Mesenchymal stem cell (in vitro differentiated cells and primary cell): ENCODE measurements at regions not wholly inside any gene's neighbourhood (a gene's known extent, or its start where the extent isn't known, plus 50 kb on each side); places are given as distances from the start of the nearest gene placed in this dataset.

Source experiments
- DNase-seq: peaks from one replicate; pipeline ENCODE4 v3.0.0-alpha.2; 2013
- H2AFZ ChIP-seq: one replicate; pipeline ENCODE4 v1.6.1; 2013; ENCODE audit warnings: low read depth, mild to moderate bottlenecking, control low read depth, inconsistent platforms, low read length, moderate library complexity
- H2AK5ac ChIP-seq: 2 replicates; pipeline ENCODE4 v1.6.1; 2013; ENCODE audit warnings: low read length, moderate library complexity, mild to moderate bottlenecking, inconsistent platforms; ENCODE audit not compliant: severe bottlenecking
- H2BK120ac ChIP-seq: one replicate; pipeline ENCODE4 v1.6.1; 2013; ENCODE audit warnings: low read depth, mild to moderate bottlenecking, inconsistent platforms, low read length, moderate library complexity
- H2BK12ac ChIP-seq, 2 experiments: one replicate each; pipeline ENCODE4 v1.6.1; 2013; ENCODE audit warnings: inconsistent platforms in 2 of 2, low read length in 2 of 2, mild to moderate bottlenecking in 2 of 2, moderate library complexity in 2 of 2, control low read depth in 1 of 2
- H2BK15ac ChIP-seq: one replicate; pipeline ENCODE4 v1.6.1; 2013; ENCODE audit warnings: mild to moderate bottlenecking, low read depth, inconsistent platforms; ENCODE audit not compliant: poor library complexity, severe bottlenecking
- H2BK5ac ChIP-seq: 2 replicates; pipeline ENCODE4 v1.6.1; 2013; ENCODE audit warnings: low read depth, mild to moderate bottlenecking, low read length, control low read depth, inconsistent platforms; ENCODE audit not compliant: poor library complexity, severe bottlenecking
- H3K14ac ChIP-seq, 2 experiments: one replicate each; pipeline ENCODE4 v1.6.1; 2013; ENCODE audit warnings: inconsistent platforms in 2 of 2, low read length in 2 of 2, control low read depth in 1 of 2, mild to moderate bottlenecking in 1 of 2, moderate library complexity in 1 of 2
- H3K18ac ChIP-seq, 2 experiments: one replicate each; pipeline ENCODE4 v1.6.1; 2013; ENCODE audit warnings: inconsistent platforms in 2 of 2, low read length in 2 of 2, control low read depth in 1 of 2, low read depth in 1 of 2, mild to moderate bottlenecking in 1 of 2
- H3K23ac ChIP-seq, 2 experiments: one replicate each; pipeline ENCODE4 v1.6.1; 2013; ENCODE audit warnings: inconsistent platforms in 2 of 2, low read length in 2 of 2, mild to moderate bottlenecking in 2 of 2, moderate library complexity in 2 of 2, control low read depth in 1 of 2
- H3K27ac ChIP-seq: 2 replicates; pipeline ENCODE4 v1.5.1; 2013; ENCODE audit warnings: mild to moderate bottlenecking, moderate library complexity, low read length, control low read depth, inconsistent platforms; ENCODE audit not compliant: poor library complexity, severe bottlenecking
- H3K27me3 ChIP-seq, 2 experiments: 2 replicates each; pipeline versions ENCODE4 v1.6.1 to v1.7.0; 2013; ENCODE audit warnings: low read length in 2 of 2, mild to moderate bottlenecking in 2 of 2, moderate library complexity in 2 of 2, control low read depth in 1 of 2, inconsistent platforms in 1 of 2; ENCODE audit not compliant: control insufficient read depth in 1 of 2, insufficient read depth in 1 of 2
- H3K36me3 ChIP-seq, 2 experiments: 2 replicates each; pipeline versions ENCODE4 v1.6.1 to v1.7.0; 2013; ENCODE audit warnings: low read length in 2 of 2, control low read depth in 1 of 2, inconsistent platforms in 1 of 2, low read depth in 1 of 2, mild to moderate bottlenecking in 1 of 2; ENCODE audit not compliant: insufficient read depth in 2 of 2, control insufficient read depth in 1 of 2
- H3K4ac ChIP-seq, 2 experiments: one replicate each; pipeline ENCODE4 v1.6.1; 2013; ENCODE audit warnings: inconsistent platforms in 2 of 2, low read length in 2 of 2, mild to moderate bottlenecking in 2 of 2, moderate library complexity in 2 of 2, control low read depth in 1 of 2, low read depth in 1 of 2
- H3K4me1 ChIP-seq: 2 replicates; pipeline ENCODE4 v1.6.1; 2013; ENCODE audit warnings: low read depth, low read length, control low read depth; ENCODE audit not compliant: control insufficient read depth, insufficient read depth
- H3K4me2 ChIP-seq: 2 replicates; pipeline ENCODE4 v1.6.1; 2013; ENCODE audit warnings: low read length, mild to moderate bottlenecking, inconsistent platforms; ENCODE audit not compliant: poor library complexity, severe bottlenecking
- H3K4me3 ChIP-seq, 2 experiments: 2 replicates each; pipeline versions ENCODE4 v1.5.1 to v1.7.0; 2013; ENCODE audit warnings: low read length in 2 of 2, mild to moderate bottlenecking in 2 of 2, control low read depth in 1 of 2, low read depth in 1 of 2; ENCODE audit not compliant: insufficient read depth in 1 of 2
- H3K79me1 ChIP-seq: replicated peaks from 2 replicates; pipeline ENCODE4 v1.6.1; 2013; ENCODE audit warnings: mild to moderate bottlenecking, control low read depth, low read length, inconsistent platforms; ENCODE audit not compliant: poor library complexity, severe bottlenecking
- H3K9ac ChIP-seq: 2 replicates; pipeline ENCODE4 v1.7.0; 2013; ENCODE audit warnings: mild to moderate bottlenecking, low read length, moderate library complexity
- H3K9me3 ChIP-seq: 2 replicates; pipeline ENCODE4 v1.7.0; 2013; ENCODE audit warnings: mild to moderate bottlenecking, low read length; ENCODE audit not compliant: control insufficient read depth
- H4K8ac ChIP-seq: one replicate; pipeline ENCODE4 v1.6.1; 2013; ENCODE audit warnings: inconsistent platforms, mild to moderate bottlenecking, low read length, moderate library complexity
- H4K91ac ChIP-seq: one replicate; pipeline ENCODE4 v1.6.1; 2013; ENCODE audit warnings: mild to moderate bottlenecking, low read length, inconsistent platforms
- whole genome bisulfite sequencing: methylation state at CpG from one replicate; pipeline ENCODE4 v1.1.7; 2013; ENCODE audit warnings: mixed read lengths; 5-methylcytosine and 5-hydroxymethylcytosine counted together

GRCh38 chr3:42037318-42037945, 53.7 kb upstream of the TRAK1 start:
- Histone ChIP-seq H3K23ac (no peak overlapping the region), H2BK12ac (peak overlapping the region; percentile 65 to 81), H3K36me3 (peaks cover 4 to 20% of the 10 kb centered on the region in 2 experiments), H2BK15ac (peak overlapping the region; percentile 58), H3K14ac (no peak overlapping the region), H2BK5ac (no peak overlapping the region), H2BK120ac (peak overlapping the region; percentile 27), H3K79me1 (peaks cover 19% of the 10 kb centered on the region), H2AK5ac (peak overlapping the region; percentile 78), H3K9ac (peak overlapping the region; percentile 86), H3K9me3 (no peaks in the 10 kb centered on the region), H3K18ac (peak overlapping the region in 1 of 2 experiments; percentile 8), H3K27me3 (no peaks in the 10 kb centered on the region), H3K27ac (no peak overlapping the region), H4K8ac (no peak overlapping the region), H3K4me3 (no peak overlapping the region), H3K4me1 (peaks cover 28% of the 10 kb centered on the region), H3K4ac (peak overlapping the region; percentile 24 to 61), H4K91ac (no peak overlapping the region), H3K4me2 (no peak overlapping the region), H2AFZ (no peak overlapping the region)
- DNase-seq, result no peak
- WGBS, result 93% methylated on average over 4 of the region's 4 CpGs

- H3K4me1 ChIP-seq, result peaks cover 32% of the 10 kb centered on the region
- H4K8ac ChIP-seq, result no peak overlapping the region
- peak overlapping the region; percentile 86 for H3K9ac ChIP-seq
- no peak overlapping the region for H2BK12ac ChIP-seq
- peak overlapping the region in 1 of 2 experiments; percentile 7 for H3K4me3 ChIP-seq
- H3K27ac ChIP-seq, result peak overlapping the region; percentile 82
- H3K18ac ChIP-seq, result no peak overlapping the region
- H3K14ac ChIP-seq, result no peak overlapping the region
- no peaks in the 10 kb centered on the region for H3K27me3 ChIP-seq
- no peak overlapping the region for H2BK15ac ChIP-seq
- H2AK5ac ChIP-seq, result no peak overlapping the region
- peaks cover 4 to 20% of the 10 kb centered on the region in 2 experiments for H3K36me3 ChIP-seq
- no peak overlapping the region for H2BK5ac ChIP-seq
- WGBS, result 4% methylated on average over 2 of the region's 3 CpGs
- no peak overlapping the region for H3K23ac ChIP-seq
- H2AFZ ChIP-seq, result no peak overlapping the region
- H3K79me1 ChIP-seq, result peaks cover 15% of the 10 kb centered on the region
- H3K4ac ChIP-seq, result no peak overlapping the region
- peak; percentile 98 for DNase-seq
- H3K4me2 ChIP-seq, result no peak overlapping the region
- no peak overlapping the region for H4K91ac ChIP-seq
- H3K9me3 ChIP-seq, result no peaks in the 10 kb centered on the region
- H2BK120ac ChIP-seq, result no peak overlapping the region
These were observed 54.7 kb upstream of the TRAK1 start for GRCh38 chr3:42036483-42036823.

- H4K8ac ChIP-seq, result peak overlapping the region; percentile 72
- H3K4me3 ChIP-seq, result peak overlapping the region in 1 of 2 experiments; percentile 37
- DNase-seq, result no peak
- H3K4me1 ChIP-seq, result peaks cover 32% of the 10 kb centered on the region
- peak overlapping the region; percentile 99 for H2AK5ac ChIP-seq
- H3K23ac ChIP-seq, result no peak overlapping the region
- peaks cover 15% of the 10 kb centered on the region for H3K79me1 ChIP-seq
- H2BK5ac ChIP-seq, result peak overlapping the region; percentile 21
- peak overlapping the region; percentile 60 for H2BK15ac ChIP-seq
- peak overlapping the region; percentile 72 to 82 for H3K4ac ChIP-seq
- peak overlapping the region in 1 of 2 experiments; percentile 76 for H3K14ac ChIP-seq
- H3K9ac ChIP-seq, result peak overlapping the region; percentile 86
- H3K27me3 ChIP-seq, result no peaks in the 10 kb centered on the region
- peak overlapping the region; percentile 52 to 89 for H2BK12ac ChIP-seq
- no peaks in the 10 kb centered on the region for H3K9me3 ChIP-seq
- H3K27ac ChIP-seq, result peak overlapping the region; percentile 82
- H2AFZ ChIP-seq, result no peak overlapping the region
- H3K18ac ChIP-seq, result peak overlapping the region; percentile 40 to 56
- 22% methylated on average over 4 of the region's 4 CpGs for WGBS
- peak overlapping the region; percentile 78 for H4K91ac ChIP-seq
- H2BK120ac ChIP-seq, result peak overlapping the region; percentile 55
- H3K4me2 ChIP-seq, result peak overlapping the region; percentile 21
- H3K36me3 ChIP-seq, result peaks cover 4 to 20% of the 10 kb centered on the region in 2 experiments
These were observed 55.2 kb upstream of the TRAK1 start for GRCh38 chr3:42035816-42036482.

GRCh38 chr3:42035007-42035406, 56.1 kb upstream of the TRAK1 start:
- H3K4me1 ChIP-seq, result peaks cover 31% of the 10 kb centered on the region
- H3K36me3 ChIP-seq, result peaks cover 4 to 20% of the 10 kb centered on the region in 2 experiments
- peak overlapping the region; percentile 86 for H3K9ac ChIP-seq
- DNase-seq, result no peak
- H2BK15ac ChIP-seq, result no peak overlapping the region
- H3K4me2 ChIP-seq, result no peak overlapping the region
- H3K79me1 ChIP-seq, result peaks cover 17% of the 10 kb centered on the region
- WGBS, result 90% methylated on average over 3 of the region's 3 CpGs
- no peak overlapping the region for H2AFZ ChIP-seq
- no peaks in the 10 kb centered on the region for H3K9me3 ChIP-seq
- no peak overlapping the region for H4K8ac ChIP-seq
- peak overlapping the region; percentile 56 to 86 for H3K18ac ChIP-seq
- H3K27me3 ChIP-seq, result no peaks in the 10 kb centered on the region
- peak overlapping the region in 1 of 2 experiments; percentile 21 for H3K4ac ChIP-seq
- H3K4me3 ChIP-seq, result no peak overlapping the region
- H2BK120ac ChIP-seq, result no peak overlapping the region
- H4K91ac ChIP-seq, result no peak overlapping the region
- peak overlapping the region in 1 of 2 experiments; percentile 68 for H3K14ac ChIP-seq
- no peak overlapping the region for H3K23ac ChIP-seq
- peak overlapping the region; percentile 82 to 97 for H2BK12ac ChIP-seq
- no peak overlapping the region for H3K27ac ChIP-seq
- no peak overlapping the region for H2BK5ac ChIP-seq
- H2AK5ac ChIP-seq, result peak overlapping the region; percentile 99
